ENCODE measurements at regions not wholly inside any gene's neighbourhood (a gene's known extent, or its start where the extent isn't known, plus 50 kb on each side); places are given as distances from the start of the nearest gene placed in this dataset.
A peak's percentile ranks its signal among the peaks of the same experiment; 100 is the strongest.

- H3K4me1 ChIP-seq (ENCODE audit: control insufficient read depth in 2 of 2, insufficient read depth in 2 of 2, low read length in 2 of 2), result no peaks in the 10 kb centered on the region
- H3K27me3 ChIP-seq (replicated peaks in 1 of 4; ENCODE audit: control extremely low read depth in 1 of 4, control insufficient read depth in 3 of 4, insufficient read depth in 4 of 4, low read length in 3 of 4), result no peaks in the 10 kb centered on the region
- H3K79me2 ChIP-seq (ENCODE audit: control insufficient read depth, insufficient read depth, low read length), result no peaks in the 10 kb centered on the region
- no peaks in the 10 kb centered on the region for H3K9me3 ChIP-seq (ENCODE audit: control extremely low read depth in 1 of 3, control insufficient read depth in 2 of 3, insufficient read depth in 1 of 3, low read length in 2 of 3)
- ChIA-PET CTCF (interaction anchor here (1.0 to 1.9 kb wide), 3 partner anchors 1481 to 1485 kb away, joined by 3 to 8 read pairs (median 3); no protein-coding TSS in a partner anchor), POLR2A (no interaction called here)
- no peak overlapping the region for H3K27ac Mint-ChIP-seq
- TF ChIP-seq EZH2 (IDR thresholded peaks at IDR 0.05; ENCODE audit: borderline replicate concordance, insufficient read depth, low read depth, low read length, poor library complexity, severe bottlenecking) (no peak), CTCF (IDR thresholded peaks at IDR 0.05) (peak; percentile 48)
- H3K4me1 Mint-ChIP-seq, result no peaks in the 10 kb centered on the region
- no peak overlapping the region for H3K27ac ChIP-seq (ENCODE audit: low read length in 2 of 2)
- H4K20me1 ChIP-seq (ENCODE audit: control insufficient read depth, insufficient read depth, low read length, poor library complexity, severe bottlenecking), result no peaks in the 10 kb centered on the region
- no peak overlapping the region for H3K4me3 ChIP-seq (ENCODE audit: control extremely low read depth in 1 of 5, extremely low read depth in 1 of 5, insufficient read depth in 1 of 5, low read depth in 2 of 5, low read length in 4 of 5)
- no peaks in the 10 kb centered on the region for H3K9me3 Mint-ChIP-seq (ENCODE audit: insufficient read depth)
- no peak overlapping the region for H3K9ac ChIP-seq (ENCODE audit: low read length)
- H3K4me3 Mint-ChIP-seq, result no peak overlapping the region
- no peaks in the 10 kb centered on the region for H3K27me3 Mint-ChIP-seq
- no CpG with 5 or more reads among the region's 3 CpGs for WGBS (ENCODE audit: insufficient coverage)
- no peak for DNase-seq
- ATAC-seq (ENCODE audit: low read depth), result no peak
- H3K36me3 ChIP-seq (replicated peaks in 1 of 2; ENCODE audit: control extremely low read depth in 1 of 2, control insufficient read depth in 1 of 2, extremely low read depth in 1 of 2, insufficient read depth in 2 of 2, low read length in 1 of 2), result no peaks in the 10 kb centered on the region
- intact Hi-C loops (cut with micrococcal nuclease), result loop anchor here (5.0 kb wide), 1 partner anchor 1484 kb away; no protein-coding TSS in a partner anchor
- no peak overlapping the region for H3K4me2 ChIP-seq (replicated peaks; ENCODE audit: low read depth, low read length, poor library complexity, severe bottlenecking)
- no peak overlapping the region for H2AFZ ChIP-seq (ENCODE audit: insufficient read depth, low read depth, low read length, poor library complexity, severe bottlenecking)
These were observed 584.0 kb downstream of the KCNA4 start for GRCh38 chr11:29432719-29433325.

- Histone ChIP-seq H3K4me3 (ENCODE audit: control extremely low read depth in 1 of 5, extremely low read depth in 1 of 5, insufficient read depth in 1 of 5, low read depth in 2 of 5, low read length in 4 of 5) (no peak overlapping the region), H2AFZ (ENCODE audit: insufficient read depth, low read depth, low read length, poor library complexity, severe bottlenecking) (no peak overlapping the region), H3K79me2 (ENCODE audit: control insufficient read depth, insufficient read depth, low read length) (no peaks in the 10 kb centered on the region), H4K20me1 (ENCODE audit: control insufficient read depth, insufficient read depth, low read length, poor library complexity, severe bottlenecking) (no peaks in the 10 kb centered on the region), H3K27me3 (replicated peaks in 1 of 4; ENCODE audit: control extremely low read depth in 1 of 4, control insufficient read depth in 3 of 4, insufficient read depth in 4 of 4, low read length in 3 of 4) (no peaks in the 10 kb centered on the region), H3K4me1 (ENCODE audit: control insufficient read depth in 2 of 2, insufficient read depth in 2 of 2, low read length in 2 of 2) (no peaks in the 10 kb centered on the region), H3K27ac (ENCODE audit: low read length in 2 of 2) (no peak overlapping the region), H3K4me2 (replicated peaks; ENCODE audit: low read depth, low read length, poor library complexity, severe bottlenecking) (no peak overlapping the region), H3K9ac (ENCODE audit: low read length) (no peak overlapping the region), H3K36me3 (replicated peaks in 1 of 2; ENCODE audit: control extremely low read depth in 1 of 2, control insufficient read depth in 1 of 2, extremely low read depth in 1 of 2, insufficient read depth in 2 of 2, low read length in 1 of 2) (no peaks in the 10 kb centered on the region), H3K9me3 (ENCODE audit: control extremely low read depth in 1 of 3, control insufficient read depth in 2 of 3, insufficient read depth in 1 of 3, low read length in 2 of 3) (no peaks in the 10 kb centered on the region)
- Mint-ChIP-seq H3K9me3 (ENCODE audit: insufficient read depth) (no peaks in the 10 kb centered on the region), H3K4me3 (no peak overlapping the region), H3K27me3 (no peaks in the 10 kb centered on the region), H3K4me1 (no peaks in the 10 kb centered on the region), H3K27ac (no peak overlapping the region)
- intact Hi-C loops (cut with micrococcal nuclease), result no loop called here
- no peak for DNase-seq
- TF ChIP-seq CTCF (IDR thresholded peaks at IDR 0.05) (no peak), EZH2 (IDR thresholded peaks at IDR 0.05; ENCODE audit: borderline replicate concordance, insufficient read depth, low read depth, low read length, poor library complexity, severe bottlenecking) (no peak)
- ChIA-PET POLR2A (no interaction called here), CTCF (no interaction called here)
- ATAC-seq (ENCODE audit: low read depth), result no peak
These were observed 611.5 kb downstream of the KCNA4 start for GRCh38 chr11:29405305-29405704.

Data from B cell (primary cell).